ENCODE measurements at regions not wholly inside any gene's neighbourhood (a gene's known extent, or its start where the extent isn't known, plus 50 kb on each side); places are given as distances from the start of the nearest gene placed in this dataset.

- no peak for TF ChIP-seq USF2 (IDR thresholded peaks at IDR 0.05; ENCODE audit: low read depth, low read length)
- TF ChIP-seq, protein P1, sequence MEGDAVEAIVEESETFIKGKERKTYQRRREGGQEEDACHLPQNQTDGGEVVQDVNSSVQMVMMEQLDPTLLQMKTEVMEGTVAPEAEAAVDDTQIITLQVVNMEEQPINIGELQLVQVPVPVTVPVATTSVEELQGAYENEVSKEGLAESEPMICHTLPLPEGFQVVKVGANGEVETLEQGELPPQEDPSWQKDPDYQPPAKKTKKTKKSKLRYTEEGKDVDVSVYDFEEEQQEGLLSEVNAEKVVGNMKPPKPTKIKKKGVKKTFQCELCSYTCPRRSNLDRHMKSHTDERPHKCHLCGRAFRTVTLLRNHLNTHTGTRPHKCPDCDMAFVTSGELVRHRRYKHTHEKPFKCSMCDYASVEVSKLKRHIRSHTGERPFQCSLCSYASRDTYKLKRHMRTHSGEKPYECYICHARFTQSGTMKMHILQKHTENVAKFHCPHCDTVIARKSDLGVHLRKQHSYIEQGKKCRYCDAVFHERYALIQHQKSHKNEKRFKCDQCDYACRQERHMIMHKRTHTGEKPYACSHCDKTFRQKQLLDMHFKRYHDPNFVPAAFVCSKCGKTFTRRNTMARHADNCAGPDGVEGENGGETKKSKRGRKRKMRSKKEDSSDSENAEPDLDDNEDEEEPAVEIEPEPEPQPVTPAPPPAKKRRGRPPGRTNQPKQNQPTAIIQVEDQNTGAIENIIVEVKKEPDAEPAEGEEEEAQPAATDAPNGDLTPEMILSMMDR (conservative IDR thresholded peaks at IDR 0.05; ENCODE audit: low read depth, low read length): no peak
- TF ChIP-seq MAFK (IDR thresholded peaks at IDR 0.05; ENCODE audit: low read depth, low read length): no peak
Measured at GRCh38 chr1:8263791-8264190, 54.1 kb upstream of the SLC45A1 start.
